Middle frontal gyrus (tissue), 1 donor: ENCODE measurements at regions not wholly inside any gene's neighbourhood (a gene's known extent, or its start where the extent isn't known, plus 50 kb on each side); places are given as distances from the start of the nearest gene placed in this dataset.
A peak's percentile ranks its signal among the peaks of the same experiment; 100 is the strongest.

ENCODE experiments used
- DNase-seq: peaks from one replicate; pipeline ENCODE4 v3.0.0-alpha.2; 2015; ENCODE audit warnings: low spot score; ENCODE audit errors: extremely low spot score

GRCh38 chr1:80251171-80251570, 1244.6 kb upstream of the ADGRL4 start:
- DNase-seq: no peak

- DNase-seq: no peak
Observed at GRCh38 chr1:80250573-80251168, 1244.1 kb upstream of the ADGRL4 start.

DNA sequence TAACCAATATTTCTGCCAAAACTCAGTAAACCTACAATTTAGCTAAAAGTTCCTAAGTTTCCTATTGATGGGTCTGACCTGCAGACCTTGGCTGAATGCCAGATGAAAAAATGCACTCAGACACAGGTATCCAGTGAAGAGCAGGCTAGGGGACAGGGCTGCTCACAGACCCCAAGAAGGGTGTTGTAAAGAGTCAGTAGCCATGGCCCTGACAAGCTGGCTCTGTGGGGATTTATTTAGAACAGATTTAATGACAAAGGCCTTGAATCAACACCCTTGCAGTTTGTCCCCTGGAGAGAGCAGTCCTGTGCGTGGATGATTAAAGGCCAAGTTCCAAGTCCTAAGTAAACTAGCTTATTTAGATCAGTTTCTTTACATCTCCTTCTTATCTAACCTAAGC, 1243.2 kb upstream of the ADGRL4 start:
- no peak for DNase-seq

DNA sequence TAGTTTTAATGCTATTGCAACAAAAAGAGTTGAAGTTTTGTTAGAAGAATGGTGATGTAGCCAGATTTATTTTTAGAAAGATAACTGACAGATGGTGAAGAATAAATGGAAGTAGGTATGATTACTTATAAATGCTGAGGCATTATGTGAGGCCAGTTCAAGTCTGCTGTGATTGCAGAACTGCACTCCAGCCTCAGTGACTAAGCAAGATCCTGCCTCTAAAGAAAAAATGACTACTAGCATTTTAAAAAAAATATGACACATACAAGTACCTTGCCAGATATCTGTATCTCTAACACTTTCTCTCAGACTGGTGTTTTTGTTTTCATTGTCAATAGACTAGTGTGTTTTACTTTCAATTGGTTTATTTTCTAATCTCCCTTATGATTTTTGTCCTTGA, 1242.4 kb upstream of the ADGRL4 start:
- no peak for DNase-seq

DNA sequence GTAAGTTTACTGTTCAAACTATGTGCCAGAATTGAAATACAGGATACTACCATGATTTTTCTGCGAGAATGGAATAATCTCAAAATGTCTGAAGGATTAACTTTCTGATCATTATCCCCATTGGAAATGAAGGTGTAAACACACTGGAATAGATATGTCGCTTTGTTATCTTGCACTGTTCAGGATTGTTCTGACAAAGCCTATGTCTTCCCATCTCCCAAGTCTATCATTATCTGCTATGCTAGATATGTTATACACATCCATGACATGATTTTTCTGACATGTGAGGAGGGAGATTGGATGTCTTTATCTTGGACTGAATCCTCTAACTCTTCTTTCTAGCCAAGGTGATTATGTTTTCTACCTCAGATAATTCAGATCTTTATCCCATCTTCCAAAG, 1239.3 kb upstream of the ADGRL4 start:
- no peak for DNase-seq

DNA sequence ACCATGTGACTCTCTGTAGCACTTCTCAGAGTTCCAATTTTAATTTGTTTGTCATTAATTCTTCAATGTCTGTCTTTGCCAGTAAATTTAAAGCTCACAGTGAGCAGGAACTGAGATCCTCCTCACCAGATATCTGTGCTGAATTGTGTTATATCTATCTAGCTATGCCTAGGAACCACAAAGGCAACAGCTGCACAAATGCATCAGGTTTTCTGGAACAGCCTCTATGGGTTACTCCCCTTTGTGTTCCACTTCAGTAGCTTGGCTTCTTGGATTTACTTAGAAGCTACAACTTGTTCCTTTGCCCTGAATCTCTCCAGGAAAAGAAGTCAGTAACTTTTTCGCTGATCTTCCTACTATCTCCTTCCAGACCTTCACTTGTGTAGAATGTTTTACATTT, 1237.8 kb upstream of the ADGRL4 start:
- DNase-seq: no peak

- DNase-seq: no peak
Observed at GRCh38 chr1:80241566-80241965, 1235.0 kb upstream of the ADGRL4 start.

- no peak for DNase-seq
Observed at GRCh38 chr1:80225510-80225909, 1219.0 kb upstream of the ADGRL4 start.

DNA sequence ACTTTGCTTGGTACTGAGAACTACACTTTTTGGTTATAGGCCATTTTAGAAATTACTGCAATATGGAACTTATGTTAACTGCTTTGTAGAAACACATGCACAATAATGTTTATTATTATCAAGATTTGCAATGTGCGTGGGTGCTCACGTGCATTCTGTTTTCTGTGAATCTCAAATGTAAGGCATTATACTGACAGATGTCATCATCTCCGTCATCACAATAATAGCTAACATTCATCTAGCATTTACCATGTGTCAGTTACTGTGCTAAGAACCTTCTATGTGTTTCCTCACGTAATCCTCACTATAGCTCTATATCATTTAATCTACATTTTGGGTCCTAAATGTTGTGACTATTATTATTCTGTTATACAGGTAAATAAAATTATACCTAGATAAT, 1214.8 kb upstream of the ADGRL4 start:
- DNase-seq: no peak

GRCh38 chr1:80218112-80218511, 1211.6 kb upstream of the ADGRL4 start:
- DNase-seq: no peak

DNA sequence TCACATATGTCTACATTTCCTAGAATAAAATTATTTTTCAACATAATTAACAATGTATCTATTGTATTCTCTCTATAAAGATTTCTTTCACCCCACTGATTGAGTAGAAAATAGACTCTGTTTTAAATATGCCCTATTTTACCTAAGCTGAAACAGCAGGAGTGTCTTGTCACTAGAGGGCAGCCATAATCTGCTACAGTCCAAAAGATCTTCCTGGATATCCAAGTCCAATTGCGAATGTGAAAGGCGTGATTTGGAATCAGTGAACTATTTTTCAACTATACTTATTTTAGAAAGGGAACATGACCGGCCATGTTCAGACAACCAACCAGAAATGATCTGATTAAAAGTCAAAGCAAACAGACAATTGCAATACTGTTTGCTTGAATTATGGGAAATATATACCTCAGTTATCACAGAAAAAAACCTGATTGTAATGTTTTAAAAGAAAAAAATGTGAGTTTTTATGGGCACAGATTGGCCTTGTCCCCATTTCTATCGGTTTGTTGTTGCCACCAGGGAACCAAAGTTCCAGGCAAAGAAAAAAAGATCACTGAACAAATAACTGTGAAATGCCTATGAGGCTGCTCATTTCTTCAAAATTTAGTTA, 1211.0 kb upstream of the ADGRL4 start:
- peak; percentile 24 for DNase-seq

- DNase-seq: no peak
Observed at GRCh38 chr1:80214888-80215540, 1208.5 kb upstream of the ADGRL4 start.

- no peak for DNase-seq
Observed at GRCh38 chr1:80212948-80213347, 1206.4 kb upstream of the ADGRL4 start.

GRCh38 chr1:80211691-80212380, 1205.3 kb upstream of the ADGRL4 start:
- no peak for DNase-seq

- DNase-seq: no peak
Observed at GRCh38 chr1:80202118-80202517, 1195.6 kb upstream of the ADGRL4 start.

DNA sequence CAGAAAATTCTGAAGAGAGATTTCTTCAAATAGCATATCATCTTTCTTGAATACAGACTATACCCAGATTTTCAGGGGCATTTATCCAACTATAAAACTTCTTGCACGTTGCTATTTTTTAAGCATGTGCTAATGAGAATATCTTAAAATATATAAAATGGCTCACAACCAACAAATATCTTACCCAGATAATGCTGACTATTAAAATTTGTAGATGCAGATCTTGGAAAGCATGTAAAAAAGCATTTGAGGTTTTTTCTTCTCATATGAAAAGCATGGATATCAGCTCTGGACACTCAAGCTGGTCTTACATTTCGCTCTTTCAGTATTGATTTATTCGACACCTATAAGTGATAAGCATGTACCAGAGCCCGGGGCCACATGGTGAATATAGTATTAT, 1187.7 kb upstream of the ADGRL4 start:
- no peak for DNase-seq

DNA sequence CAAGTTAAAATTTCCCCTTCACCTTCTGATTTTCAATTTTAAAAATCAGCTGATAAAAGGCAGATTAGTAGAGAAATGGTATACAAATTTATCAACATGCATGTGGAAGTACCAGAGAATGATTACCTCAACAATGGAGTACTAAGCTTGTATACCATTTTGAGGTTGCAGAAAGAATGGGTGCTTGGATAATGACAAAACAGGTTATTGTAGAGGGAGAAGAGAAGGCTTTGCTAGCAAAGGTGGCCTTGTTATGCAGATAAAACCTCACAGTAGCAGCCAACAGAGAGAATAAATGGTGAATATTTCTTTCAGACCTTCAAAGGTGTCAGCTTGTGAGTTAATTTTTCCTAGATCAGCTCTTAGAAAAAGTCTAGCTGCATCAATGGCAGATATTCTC, 1174.9 kb upstream of the ADGRL4 start:
- no peak for DNase-seq

DNA sequence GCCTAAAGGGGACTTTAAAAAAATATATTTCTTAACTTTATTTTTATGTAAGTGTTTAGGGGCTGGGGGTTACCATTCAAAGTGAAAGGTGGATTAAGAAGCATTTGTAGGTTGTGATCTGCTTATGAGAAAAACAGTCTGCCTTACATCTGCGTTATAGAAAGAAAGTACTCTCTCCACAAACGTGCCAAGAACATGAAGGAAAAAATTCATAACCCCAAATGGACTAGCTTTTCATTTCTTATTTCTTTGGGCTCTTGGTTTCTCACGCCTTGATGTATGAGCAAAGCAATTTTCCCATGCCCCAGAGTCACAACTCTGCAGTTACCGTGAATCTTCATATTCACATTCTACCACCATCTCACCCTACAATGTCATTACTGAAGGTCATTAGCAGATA, 1165.1 kb upstream of the ADGRL4 start:
- DNase-seq: no peak

GRCh38 chr1:80170811-80171485, 1164.4 kb upstream of the ADGRL4 start:
- peak; percentile 20 for DNase-seq

GRCh38 chr1:80164150-80164549, 1157.6 kb upstream of the ADGRL4 start:
- no peak for DNase-seq

GRCh38 chr1:80163686-80164085, 1157.2 kb upstream of the ADGRL4 start:
- DNase-seq: no peak

GRCh38 chr1:80158771-80159170, 1152.2 kb upstream of the ADGRL4 start:
- no peak for DNase-seq
